Caco-2 (cell line): ENCODE measurements at regions not wholly inside any gene's neighbourhood (a gene's known extent, or its start where the extent isn't known, plus 50 kb on each side); places are given as distances from the start of the nearest gene placed in this dataset.

ENCODE experiments used
- BruUV-seq: library from RNA; stranded (reverse); fragments of 400-500 nt; replicated peaks from 2 replicates; lab custom pipeline; 2021; lab: Mats Ljungman, UMichigan
- CTCF ChIA-PET: fragments of 300-600 bp; sonication (Branson Sonifier 250); formaldehyde crosslinking; loops from one replicate; lab custom pipeline; 2022; ENCODE audit warnings: antibody characterized with exemption; lab: Charles Lee
- POLR2A ChIA-PET: fragments of 300-600 bp; sonication (Branson Sonifier 250); formaldehyde crosslinking; loops from one replicate; lab custom pipeline; 2022; ENCODE audit warnings: antibody characterized with exemption; lab: Charles Lee
- DNase-seq, 2 experiments: peaks; one replicate each; pipeline versions ENCODE4 v3.0.0 to v3.0.0-alpha.2; 2020 to 2022
- H3K27me3 ChIP-seq: replicated peaks from 2 replicates; pipeline ENCODE4 v1.6.0; 2011; ENCODE audit warnings: low read length; ENCODE audit not compliant: control insufficient read depth, insufficient read depth
- H3K36me3 ChIP-seq: 2 replicates; pipeline ENCODE4 v1.5.1; 2011; ENCODE audit warnings: low read length; ENCODE audit not compliant: control insufficient read depth, insufficient read depth
- H3K4me1 ChIP-seq: fragments of 250-450 bp; sonication (Bioruptor Pico); 2 replicates; pipeline ENCODE4 v1.5.1; 2020; ENCODE audit warnings: mild to moderate bottlenecking
- H3K4me3 ChIP-seq: 2 replicates; pipeline ENCODE4 v1.5.1; 2011; ENCODE audit warnings: low read depth, mild to moderate bottlenecking, control low read depth, low read length
- H3K9me3 ChIP-seq: fragments of 250-450 bp; sonication (Bioruptor Pico); 2 replicates; pipeline ENCODE4 v1.5.1; 2020; ENCODE audit warnings: mild to moderate bottlenecking, moderate library complexity
- H3K27ac Mint-ChIP-seq: one replicate; pipeline ENCODE4 v1.8.0; 2022; ENCODE audit warnings: mixed read lengths; ENCODE audit not compliant: unreplicated experiment
- H3K27me3 Mint-ChIP-seq: one replicate; pipeline ENCODE4 v1.8.0; 2022; ENCODE audit warnings: mixed read lengths; ENCODE audit not compliant: insufficient read depth, unreplicated experiment
- H3K36me3 Mint-ChIP-seq: one replicate; pipeline ENCODE4 v1.8.0; 2022; ENCODE audit warnings: mild to moderate bottlenecking, mixed read lengths; ENCODE audit not compliant: insufficient read depth, unreplicated experiment
- H3K4me1 Mint-ChIP-seq: one replicate; pipeline ENCODE4 v1.8.0; 2022; ENCODE audit warnings: low read depth, mixed read lengths; ENCODE audit not compliant: unreplicated experiment
- H3K4me3 Mint-ChIP-seq: one replicate; pipeline ENCODE4 v1.8.0; 2022; ENCODE audit warnings: mild to moderate bottlenecking, moderate library complexity, mixed read lengths; ENCODE audit not compliant: unreplicated experiment
- H3K9me3 Mint-ChIP-seq: one replicate; pipeline ENCODE4 v1.8.0; 2022; ENCODE audit warnings: mixed read lengths; ENCODE audit not compliant: unreplicated experiment
- intact Hi-C: fragments of 100-400 bp; cut with micrococcal nuclease; formaldehyde crosslinking; loops from one replicate; pipeline ENCODE4 v1.10.0; 2022; ENCODE audit not compliant: unreplicated experiment
- TF ChIP-seq, protein P1 (sequence below), 2 experiments: fragments of 200-600 bp in 1 of 2; IDR thresholded peaks; 1 replicate in 1 of 2; 2 replicates in 1 of 2; pipeline versions ENCODE4 v1.5.1 to v1.8.0; 2011 to 2022; ENCODE audit warnings: antibody characterized with exemption in 1 of 2, control low read depth in 1 of 2, inconsistent platforms in 1 of 2, low read depth in 1 of 2, low read length in 1 of 2, mild to moderate bottlenecking in 1 of 2, moderate library complexity in 1 of 2; ENCODE audit not compliant: insufficient read depth in 1 of 2, severe bottlenecking in 1 of 2, unreplicated experiment in 1 of 2

DNA sequence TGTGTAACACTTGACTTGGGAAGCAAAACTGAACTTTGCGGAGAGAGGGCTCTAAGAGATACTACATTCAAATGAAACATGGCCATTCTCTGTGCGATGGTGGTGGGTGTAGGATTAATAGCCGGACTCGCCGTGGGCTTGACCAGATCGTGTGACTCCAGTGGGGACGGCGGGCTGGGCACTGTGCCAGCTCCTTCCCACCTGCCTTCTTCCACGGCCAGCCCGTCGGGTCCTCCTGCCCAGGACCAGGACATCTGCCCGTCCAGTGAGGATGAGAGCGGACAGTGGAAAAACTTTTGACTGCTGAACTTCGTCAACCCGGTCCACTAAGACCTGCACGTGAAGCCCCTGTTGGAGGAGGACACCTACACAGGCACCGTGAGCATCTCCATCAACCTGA is 137.4 kb downstream of the OR4C45 start:
- Mint-ChIP-seq H3K27ac (no peak overlapping the region), H3K4me1 (no peaks in the 10 kb centered on the region), H3K9me3 (peaks cover 21% of the 10 kb centered on the region), H3K36me3 (no peaks in the 10 kb centered on the region), H3K27me3 (no peaks in the 10 kb centered on the region), H3K4me3 (no peak overlapping the region)
- POLR2A ChIA-PET = no interaction called here
- intact Hi-C loops = no loop called here
- Histone ChIP-seq H3K27me3 (no peaks in the 10 kb centered on the region), H3K9me3 (no peaks in the 10 kb centered on the region; the same call in 1 of the 2 replicates), H3K4me1 (no peaks in the 10 kb centered on the region), H3K36me3 (no peaks in the 10 kb centered on the region), H3K4me3 (no peak overlapping the region)
- TF ChIP-seq, protein P1, sequence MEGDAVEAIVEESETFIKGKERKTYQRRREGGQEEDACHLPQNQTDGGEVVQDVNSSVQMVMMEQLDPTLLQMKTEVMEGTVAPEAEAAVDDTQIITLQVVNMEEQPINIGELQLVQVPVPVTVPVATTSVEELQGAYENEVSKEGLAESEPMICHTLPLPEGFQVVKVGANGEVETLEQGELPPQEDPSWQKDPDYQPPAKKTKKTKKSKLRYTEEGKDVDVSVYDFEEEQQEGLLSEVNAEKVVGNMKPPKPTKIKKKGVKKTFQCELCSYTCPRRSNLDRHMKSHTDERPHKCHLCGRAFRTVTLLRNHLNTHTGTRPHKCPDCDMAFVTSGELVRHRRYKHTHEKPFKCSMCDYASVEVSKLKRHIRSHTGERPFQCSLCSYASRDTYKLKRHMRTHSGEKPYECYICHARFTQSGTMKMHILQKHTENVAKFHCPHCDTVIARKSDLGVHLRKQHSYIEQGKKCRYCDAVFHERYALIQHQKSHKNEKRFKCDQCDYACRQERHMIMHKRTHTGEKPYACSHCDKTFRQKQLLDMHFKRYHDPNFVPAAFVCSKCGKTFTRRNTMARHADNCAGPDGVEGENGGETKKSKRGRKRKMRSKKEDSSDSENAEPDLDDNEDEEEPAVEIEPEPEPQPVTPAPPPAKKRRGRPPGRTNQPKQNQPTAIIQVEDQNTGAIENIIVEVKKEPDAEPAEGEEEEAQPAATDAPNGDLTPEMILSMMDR (IDR thresholded peaks at IDR 0.05; ENCODE audit: insufficient read depth in 1 of 2, low read depth in 1 of 2, low read length in 1 of 2, severe bottlenecking in 1 of 2, unreplicated experiment in 1 of 2) = no peak
- BruUV-seq = no TSS peak
- DNase-seq = no peak
- CTCF ChIA-PET = no interaction called here

DNA sequence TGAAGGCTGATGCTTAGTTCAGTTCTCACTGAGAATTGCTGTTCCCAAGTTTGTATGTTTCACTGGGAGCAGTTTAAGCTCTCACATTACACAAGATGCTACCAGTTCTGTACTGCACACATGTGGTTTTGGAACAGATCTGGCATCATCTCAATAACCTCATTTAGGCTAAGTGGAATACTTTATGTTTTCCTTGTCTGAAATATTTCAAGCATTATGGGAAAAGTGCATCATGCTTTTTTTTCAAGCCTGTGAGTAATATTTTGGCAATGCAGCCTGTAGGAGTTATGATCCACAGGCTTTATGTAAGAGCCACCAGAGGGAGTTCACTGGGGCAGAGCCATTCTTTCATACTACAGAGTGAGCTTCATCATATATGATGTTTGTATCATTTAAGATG is 141.5 kb downstream of the OR4C45 start:
- Mint-ChIP-seq H3K9me3 (peaks cover 30% of the 10 kb centered on the region), H3K27ac (no peak overlapping the region), H3K36me3 (no peaks in the 10 kb centered on the region), H3K4me3 (no peak overlapping the region), H3K4me1 (no peaks in the 10 kb centered on the region), H3K27me3 (no peaks in the 10 kb centered on the region)
- H3K4me3 ChIP-seq = no peak overlapping the region
- BruUV-seq = no TSS peak
- no peaks in the 10 kb centered on the region for H3K36me3 ChIP-seq
- no peaks in the 10 kb centered on the region for H3K4me1 ChIP-seq
- ChIA-PET CTCF (no interaction called here), POLR2A (no interaction called here)
- intact Hi-C loops = no loop called here
- no peaks in the 10 kb centered on the region for H3K9me3 ChIP-seq
- DNase-seq = no peak
- TF ChIP-seq, protein P1 (IDR thresholded peaks at IDR 0.05; ENCODE audit: insufficient read depth in 1 of 2, low read depth in 1 of 2, low read length in 1 of 2, severe bottlenecking in 1 of 2, unreplicated experiment in 1 of 2) = no peak
- no peaks in the 10 kb centered on the region for H3K27me3 ChIP-seq

DNA sequence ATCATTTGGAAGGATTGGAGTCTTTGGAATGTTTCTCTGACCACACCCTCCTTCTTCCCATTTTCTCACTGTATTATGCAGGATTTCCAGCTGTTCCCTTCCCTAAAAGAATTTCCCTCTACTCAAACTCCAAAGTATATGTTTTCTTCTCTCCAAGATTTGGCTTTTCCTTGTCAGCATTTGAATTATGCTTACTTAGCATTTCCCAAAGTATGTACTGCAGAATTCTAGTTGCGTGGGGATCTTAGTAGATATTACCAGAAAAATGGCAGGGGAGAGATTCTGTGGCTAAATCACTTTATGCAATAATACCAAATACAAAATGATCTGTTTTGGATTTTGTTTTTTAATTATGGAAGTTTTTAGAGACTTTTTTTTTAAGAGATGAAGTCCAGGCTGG is 142.3 kb downstream of the OR4C45 start:
- Mint-ChIP-seq H3K27ac (no peak overlapping the region), H3K36me3 (no peaks in the 10 kb centered on the region), H3K9me3 (peaks cover 24% of the 10 kb centered on the region), H3K27me3 (no peaks in the 10 kb centered on the region), H3K4me1 (no peaks in the 10 kb centered on the region), H3K4me3 (no peak overlapping the region)
- Histone ChIP-seq H3K27me3 (no peaks in the 10 kb centered on the region), H3K4me3 (no peak overlapping the region), H3K9me3 (no peaks in the 10 kb centered on the region), H3K4me1 (no peaks in the 10 kb centered on the region), H3K36me3 (no peaks in the 10 kb centered on the region)
- BruUV-seq = no TSS peak
- TF ChIP-seq, protein P1 (IDR thresholded peaks at IDR 0.05; ENCODE audit: insufficient read depth in 1 of 2, low read depth in 1 of 2, low read length in 1 of 2, severe bottlenecking in 1 of 2, unreplicated experiment in 1 of 2) = no peak
- intact Hi-C loops = no loop called here
- CTCF ChIA-PET = no interaction called here
- no peak for DNase-seq
- POLR2A ChIA-PET = no interaction called here
